GM21515 (cell line): ENCODE measurements at regions not wholly inside any gene's neighbourhood (a gene's known extent, or its start where the extent isn't known, plus 50 kb on each side); places are given as distances from the start of the nearest gene placed in this dataset.
"Not testable (repeated sequence)": the region's sequence is repeated elsewhere in the genome, so short reads cannot be mapped to it uniquely, and the experiment has no call there.

ENCODE experiments used
- ATAC-seq: cut with Tn5 transposase; IDR thresholded peaks from one replicate; pipeline ENCODE4 v1.9.1; 2021; ENCODE audit not compliant: unreplicated experiment

DNA sequence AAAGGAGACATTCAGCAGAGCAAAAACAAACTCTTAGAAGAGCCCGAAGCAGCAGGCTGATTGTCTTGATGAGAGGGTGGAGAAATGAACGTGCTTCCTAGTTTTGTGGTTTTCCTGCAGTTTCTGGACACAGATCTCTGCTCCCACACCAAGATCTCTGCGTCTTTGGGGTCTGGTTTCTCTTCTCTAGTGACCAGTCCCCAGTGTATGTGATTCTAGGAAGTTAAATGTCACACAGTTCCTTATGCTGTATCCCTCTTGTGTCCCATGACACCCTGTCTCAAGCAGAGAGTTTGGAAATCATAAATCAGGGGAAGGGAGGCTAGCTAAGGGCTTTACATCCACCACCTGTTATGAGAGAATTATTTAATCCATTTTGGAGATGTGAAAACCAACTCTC, 55.4 kb upstream of the KLF14 start:
- ATAC-seq: no peak

DNA sequence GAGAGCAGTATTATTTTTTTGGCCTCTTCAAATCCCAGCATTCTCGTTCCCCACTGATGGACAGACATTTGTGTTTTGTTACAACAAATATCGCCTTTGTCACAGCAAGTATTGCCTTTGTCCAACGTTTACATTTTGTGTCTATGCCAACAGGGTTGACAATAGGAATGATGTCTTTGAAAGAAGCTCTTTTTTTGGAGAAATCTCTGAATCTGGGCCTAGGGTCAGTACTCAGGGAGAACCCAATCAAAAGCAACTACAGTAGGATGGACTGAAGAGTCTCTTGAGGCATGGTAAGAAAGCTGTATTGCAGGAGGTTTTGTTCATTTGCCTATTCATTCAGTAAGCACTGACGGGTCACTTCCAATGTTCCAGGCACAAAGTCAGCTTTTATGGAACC, 57.7 kb upstream of the KLF14 start:
- no peak for ATAC-seq

GRCh38 chr7:130793855-130794618, 60.0 kb upstream of the KLF14 start:
- no peak for ATAC-seq

DNA sequence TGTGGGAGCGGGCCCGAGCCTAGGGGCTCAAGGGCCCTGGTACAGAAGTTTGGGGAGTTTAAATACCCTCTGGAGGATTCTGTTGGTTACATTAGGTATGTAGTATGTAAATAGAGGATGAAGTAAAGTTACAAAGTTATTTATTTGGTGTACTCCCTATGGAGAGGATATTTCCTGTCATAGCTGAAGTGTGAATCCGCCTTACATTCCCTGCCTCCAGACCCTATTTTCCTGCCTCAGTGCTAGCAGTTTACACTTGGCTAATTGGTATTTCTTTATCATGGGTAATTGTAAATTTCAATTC, 60.6 kb upstream of the KLF14 start:
- no peak for ATAC-seq

- ATAC-seq: not testable (repeated sequence)
Measured at GRCh38 chr7:130796425-130796824, 62.4 kb upstream of the KLF14 start.

DNA sequence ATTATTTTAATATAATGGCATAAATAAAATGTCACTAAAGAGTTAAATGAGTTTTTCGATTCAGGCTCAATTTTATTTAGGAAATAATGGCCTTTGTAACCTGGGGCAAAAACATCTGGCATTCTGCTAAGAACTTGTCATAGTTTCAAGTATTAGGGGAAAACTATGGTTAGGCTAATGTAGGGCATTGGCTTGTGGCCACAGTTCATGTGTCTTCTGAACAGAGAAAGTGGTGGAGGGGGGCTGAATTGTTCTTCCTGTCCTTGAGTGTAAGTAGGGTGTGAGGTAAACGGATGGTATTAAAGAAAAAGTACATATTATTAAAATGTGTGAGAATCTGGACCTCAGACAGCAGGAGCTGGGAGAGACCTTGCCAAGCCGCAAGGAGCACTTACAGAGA, 69.1 kb upstream of the KLF14 start:
- ATAC-seq: no peak

DNA sequence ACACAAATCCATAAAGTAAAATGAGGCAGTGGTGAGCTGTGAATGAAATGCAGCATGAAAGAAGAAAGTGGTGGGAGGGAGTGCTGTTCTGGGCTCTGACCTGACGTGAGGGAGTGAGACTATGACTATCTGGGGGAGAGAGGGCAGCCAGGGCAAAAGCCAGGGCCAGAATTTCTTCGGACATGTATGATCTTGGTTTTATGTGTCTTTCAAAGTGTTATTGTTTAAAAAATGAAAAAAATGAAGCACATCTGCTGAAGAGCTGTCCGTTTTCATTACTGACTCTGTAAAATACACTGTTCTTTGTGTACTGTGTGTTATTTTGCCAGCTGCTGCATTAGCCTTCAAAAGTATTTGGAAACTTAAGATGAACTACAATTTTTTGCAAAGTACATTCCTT, 70.2 kb upstream of the KLF14 start:
- no peak for ATAC-seq

GRCh38 chr7:130812819-130813218, 78.8 kb upstream of the KLF14 start:
- not testable (repeated sequence) for ATAC-seq

GRCh38 chr7:130814778-130815335, 80.8 kb upstream of the KLF14 start:
- ATAC-seq: no peak

GRCh38 chr7:130818056-130818455, 84.0 kb upstream of the KLF14 start:
- ATAC-seq: no peak

GRCh38 chr7:130821864-130822263, 87.9 kb upstream of the KLF14 start:
- no peak for ATAC-seq

GRCh38 chr7:130822642-130823041, 88.6 kb upstream of the KLF14 start:
- no peak for ATAC-seq

GRCh38 chr7:130823060-130823459, 89.1 kb upstream of the KLF14 start:
- no peak for ATAC-seq

DNA sequence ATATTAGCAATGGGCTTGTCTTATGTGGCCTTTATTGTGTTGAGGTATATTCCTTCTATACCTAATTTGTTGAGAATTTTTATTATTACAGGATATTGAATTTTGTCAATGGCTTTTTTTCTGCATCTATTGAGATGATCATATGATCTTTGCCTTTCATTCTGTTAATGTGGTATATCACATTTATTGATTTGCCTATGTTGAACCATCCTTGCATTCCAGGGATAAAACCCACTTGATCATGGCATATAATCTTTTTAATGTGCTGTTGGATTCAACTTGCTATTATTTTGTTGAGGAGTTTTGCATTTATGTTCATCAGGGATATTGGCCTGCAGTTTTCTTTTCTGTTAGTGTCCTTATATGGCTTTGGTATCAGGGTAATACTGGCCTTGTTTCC, 91.8 kb upstream of the KLF14 start:
- no peak for ATAC-seq

DNA sequence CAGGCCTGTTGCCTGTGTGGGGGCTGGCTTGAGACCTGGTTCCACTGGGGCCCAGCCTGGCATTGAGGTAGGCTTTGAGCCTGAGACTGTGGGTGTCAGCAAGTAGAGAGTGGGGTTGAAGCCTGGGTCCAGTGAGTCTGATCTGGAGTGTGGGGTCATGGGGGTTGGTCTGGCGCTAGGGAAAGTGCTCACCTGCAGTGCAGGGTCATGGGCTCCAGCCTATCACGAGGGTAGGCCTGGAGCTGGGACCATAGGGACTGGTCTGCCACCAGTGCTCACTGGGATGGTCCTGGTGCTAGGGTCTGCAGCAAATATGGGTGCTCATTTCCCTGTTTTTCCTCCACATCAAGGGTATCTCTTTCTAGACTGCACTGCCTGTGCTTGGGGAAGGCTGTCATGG, 95.4 kb upstream of the KLF14 start:
- ATAC-seq: no peak

- ATAC-seq: no peak
Measured at GRCh38 chr7:130831322-130831721, 97.3 kb upstream of the KLF14 start.

DNA sequence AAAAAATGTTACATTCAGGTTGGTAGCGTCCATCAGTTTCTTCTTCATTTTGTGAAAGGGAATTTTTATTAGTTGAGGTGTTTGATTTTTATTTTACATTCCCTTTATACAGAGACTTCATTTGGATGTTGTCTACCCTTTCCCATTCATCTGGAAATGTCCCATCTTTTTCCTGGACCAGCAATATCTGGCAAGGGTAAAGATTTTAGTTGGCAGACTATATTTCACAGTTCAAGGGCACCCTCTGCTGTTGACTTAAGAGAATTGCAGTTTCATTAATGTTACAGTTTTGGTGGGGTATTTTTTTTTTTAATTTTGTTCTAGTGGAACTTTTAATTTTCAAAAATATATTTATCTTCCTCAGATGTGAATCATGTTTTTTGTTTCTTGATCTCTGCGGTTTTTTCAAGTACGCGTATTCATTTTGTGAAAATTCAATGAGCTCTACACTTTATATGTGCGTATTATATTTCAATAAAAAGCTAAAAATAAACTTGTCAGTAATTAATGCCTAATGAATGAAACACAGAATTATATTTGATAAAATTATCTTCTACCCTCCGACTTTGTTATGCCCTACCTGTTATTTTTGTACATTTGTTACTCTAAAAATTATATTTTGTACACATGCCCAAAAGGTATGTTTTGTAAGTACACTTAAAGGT, 97.9 kb upstream of the KLF14 start:
- ATAC-seq: no peak

- ATAC-seq: no peak
Measured at GRCh38 chr7:130838738-130839137, 104.7 kb upstream of the KLF14 start.

GRCh38 chr7:130840599-130840998, 106.6 kb upstream of the KLF14 start:
- no peak for ATAC-seq

DNA sequence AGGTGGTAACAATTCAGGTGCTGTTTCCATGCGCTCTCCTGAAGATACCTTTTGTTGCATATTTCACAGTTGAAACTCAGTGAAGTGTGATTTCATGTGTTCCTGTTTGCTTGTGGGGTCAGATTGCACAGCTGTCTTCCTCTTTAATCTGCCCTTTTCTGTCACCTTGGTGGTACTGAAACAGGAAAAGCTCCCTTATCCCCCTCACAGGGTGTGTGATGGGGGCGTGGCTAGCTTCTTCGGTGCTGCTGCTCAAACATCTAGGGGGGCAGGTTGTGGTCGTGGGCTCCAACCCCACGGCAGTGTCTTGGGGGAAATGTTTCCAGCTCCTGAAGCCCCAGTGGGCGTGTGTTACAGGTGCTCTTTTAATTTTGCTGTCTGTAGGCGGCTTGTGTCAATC, 107.4 kb upstream of the KLF14 start:
- ATAC-seq: no peak

DNA sequence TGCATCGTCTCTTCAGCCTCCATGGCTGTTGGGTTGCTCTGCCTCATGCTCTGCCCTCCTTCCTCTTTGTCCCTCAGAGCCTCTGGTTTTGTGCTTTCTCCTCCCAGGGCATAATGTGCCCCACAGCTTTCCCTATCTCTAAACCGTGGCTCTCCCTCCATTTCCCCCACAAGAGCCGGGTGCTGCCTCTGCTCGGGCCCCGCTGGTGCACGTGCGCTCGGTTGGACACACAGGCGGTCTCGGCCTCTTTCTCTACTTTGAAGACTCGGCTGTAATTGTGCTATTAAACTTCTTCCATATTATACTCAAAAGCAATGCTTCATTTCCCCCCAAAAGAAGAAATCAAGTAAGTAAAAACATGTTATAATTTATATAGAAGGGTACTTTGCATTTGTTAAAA, 109.7 kb upstream of the KLF14 start:
- ATAC-seq: no peak

- ATAC-seq: no peak
Measured at GRCh38 chr7:130844811-130845580, 111.0 kb upstream of the KLF14 start.
